ENCODE measurements at regions not wholly inside any gene's neighbourhood (a gene's known extent, or its start where the extent isn't known, plus 50 kb on each side); places are given as distances from the start of the nearest gene placed in this dataset.

- H3K4me2 ChIP-seq, result no peak overlapping the region
- H3K4me1 ChIP-seq (ENCODE audit: insufficient read depth), result no peaks in the 10 kb centered on the region
- H3K4me3 ChIP-seq, result no peak overlapping the region
- H3K4me1 Mint-ChIP-seq, result peaks cover 10% of the 10 kb centered on the region
- no peak overlapping the region for H2AFZ ChIP-seq
- H3K9me3 Mint-ChIP-seq, result no peaks in the 10 kb centered on the region
- no peaks in the 10 kb centered on the region for H3K9me2 ChIP-seq (ENCODE audit: insufficient read depth)
- no peaks in the 10 kb centered on the region for H3K36me3 ChIP-seq (ENCODE audit: insufficient read depth)
- no peaks in the 10 kb centered on the region for H3K27me3 ChIP-seq (ENCODE audit: insufficient read depth)
- no peak for ATAC-seq
- H3K27ac Mint-ChIP-seq, result no peak overlapping the region
- H3K36me3 Mint-ChIP-seq (ENCODE audit: low read depth), result no peaks in the 10 kb centered on the region
- H3F3A ChIP-seq (replicated peaks; ENCODE audit: low read depth), result no peaks in the 10 kb centered on the region
- no peak overlapping the region for H3K4me3 Mint-ChIP-seq
- H3K27ac ChIP-seq (ENCODE audit: low read depth), result no peak overlapping the region
- no peaks in the 10 kb centered on the region for H4K20me1 ChIP-seq (replicated peaks; ENCODE audit: insufficient read depth)
- TF ChIP-seq POLR2AphosphoS5 (IDR thresholded peaks at IDR 0.05; ENCODE audit: low read depth), result no peak
- TF ChIP-seq JUNB (IDR thresholded peaks at IDR 0.05; ENCODE audit: unreplicated experiment), result no peak
- TF ChIP-seq ZNF114 (CRISPR knock-in tag; IDR thresholded peaks at IDR 0.05), result no peak
- TF ChIP-seq NANOG (IDR thresholded peaks at IDR 0.05; ENCODE audit: borderline replicate concordance), result no peak
- TF ChIP-seq EZH2phosphoT487 (IDR thresholded peaks at IDR 0.05; ENCODE audit: unreplicated experiment), result no peak
- no peak for TF ChIP-seq CREB1 (CRISPR knock-in tag; IDR thresholded peaks at IDR 0.05; ENCODE audit: low read depth)
- no peak for TF ChIP-seq STAT1 (IDR thresholded peaks at IDR 0.05; ENCODE audit: unreplicated experiment)
- TF ChIP-seq ZNF331 (CRISPR knock-in tag; IDR thresholded peaks at IDR 0.05; ENCODE audit: low read depth), result no peak
- TF ChIP-seq ZNF462 (CRISPR knock-in tag; IDR thresholded peaks at IDR 0.05), result no peak
- TF ChIP-seq EZH2 (IDR thresholded peaks at IDR 0.05; ENCODE audit: low read depth, unreplicated experiment), result no peak
- TF ChIP-seq ETS1 (IDR thresholded peaks at IDR 0.05), result no peak
- TF ChIP-seq, protein P1, sequence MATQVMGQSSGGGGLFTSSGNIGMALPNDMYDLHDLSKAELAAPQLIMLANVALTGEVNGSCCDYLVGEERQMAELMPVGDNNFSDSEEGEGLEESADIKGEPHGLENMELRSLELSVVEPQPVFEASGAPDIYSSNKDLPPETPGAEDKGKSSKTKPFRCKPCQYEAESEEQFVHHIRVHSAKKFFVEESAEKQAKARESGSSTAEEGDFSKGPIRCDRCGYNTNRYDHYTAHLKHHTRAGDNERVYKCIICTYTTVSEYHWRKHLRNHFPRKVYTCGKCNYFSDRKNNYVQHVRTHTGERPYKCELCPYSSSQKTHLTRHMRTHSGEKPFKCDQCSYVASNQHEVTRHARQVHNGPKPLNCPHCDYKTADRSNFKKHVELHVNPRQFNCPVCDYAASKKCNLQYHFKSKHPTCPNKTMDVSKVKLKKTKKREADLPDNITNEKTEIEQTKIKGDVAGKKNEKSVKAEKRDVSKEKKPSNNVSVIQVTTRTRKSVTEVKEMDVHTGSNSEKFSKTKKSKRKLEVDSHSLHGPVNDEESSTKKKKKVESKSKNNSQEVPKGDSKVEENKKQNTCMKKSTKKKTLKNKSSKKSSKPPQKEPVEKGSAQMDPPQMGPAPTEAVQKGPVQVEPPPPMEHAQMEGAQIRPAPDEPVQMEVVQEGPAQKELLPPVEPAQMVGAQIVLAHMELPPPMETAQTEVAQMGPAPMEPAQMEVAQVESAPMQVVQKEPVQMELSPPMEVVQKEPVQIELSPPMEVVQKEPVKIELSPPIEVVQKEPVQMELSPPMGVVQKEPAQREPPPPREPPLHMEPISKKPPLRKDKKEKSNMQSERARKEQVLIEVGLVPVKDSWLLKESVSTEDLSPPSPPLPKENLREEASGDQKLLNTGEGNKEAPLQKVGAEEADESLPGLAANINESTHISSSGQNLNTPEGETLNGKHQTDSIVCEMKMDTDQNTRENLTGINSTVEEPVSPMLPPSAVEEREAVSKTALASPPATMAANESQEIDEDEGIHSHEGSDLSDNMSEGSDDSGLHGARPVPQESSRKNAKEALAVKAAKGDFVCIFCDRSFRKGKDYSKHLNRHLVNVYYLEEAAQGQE (IDR thresholded peaks at IDR 0.05; ENCODE audit: unreplicated experiment), result no peak
- TF ChIP-seq, protein P2, sequence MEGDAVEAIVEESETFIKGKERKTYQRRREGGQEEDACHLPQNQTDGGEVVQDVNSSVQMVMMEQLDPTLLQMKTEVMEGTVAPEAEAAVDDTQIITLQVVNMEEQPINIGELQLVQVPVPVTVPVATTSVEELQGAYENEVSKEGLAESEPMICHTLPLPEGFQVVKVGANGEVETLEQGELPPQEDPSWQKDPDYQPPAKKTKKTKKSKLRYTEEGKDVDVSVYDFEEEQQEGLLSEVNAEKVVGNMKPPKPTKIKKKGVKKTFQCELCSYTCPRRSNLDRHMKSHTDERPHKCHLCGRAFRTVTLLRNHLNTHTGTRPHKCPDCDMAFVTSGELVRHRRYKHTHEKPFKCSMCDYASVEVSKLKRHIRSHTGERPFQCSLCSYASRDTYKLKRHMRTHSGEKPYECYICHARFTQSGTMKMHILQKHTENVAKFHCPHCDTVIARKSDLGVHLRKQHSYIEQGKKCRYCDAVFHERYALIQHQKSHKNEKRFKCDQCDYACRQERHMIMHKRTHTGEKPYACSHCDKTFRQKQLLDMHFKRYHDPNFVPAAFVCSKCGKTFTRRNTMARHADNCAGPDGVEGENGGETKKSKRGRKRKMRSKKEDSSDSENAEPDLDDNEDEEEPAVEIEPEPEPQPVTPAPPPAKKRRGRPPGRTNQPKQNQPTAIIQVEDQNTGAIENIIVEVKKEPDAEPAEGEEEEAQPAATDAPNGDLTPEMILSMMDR (conservative IDR thresholded peaks at IDR 0.05; ENCODE audit: low read depth in 2 of 2), result no peak
- H3K79me2 ChIP-seq (replicated peaks; ENCODE audit: insufficient read depth), result no peaks in the 10 kb centered on the region
- no peaks in the 10 kb centered on the region for H3K27me3 Mint-ChIP-seq (ENCODE audit: insufficient read depth, low read depth, poor library complexity)
- DNase-seq (ENCODE audit: low spot score), result no peak
Measured at GRCh38 chr4:106426069-106426468, 57.5 kb upstream of the GIMD1 start.

All from GM23338 (cell line).